Trophoblast cell (in vitro differentiated cells and primary cell): ENCODE measurements at regions not wholly inside any gene's neighbourhood (a gene's known extent, or its start where the extent isn't known, plus 50 kb on each side); places are given as distances from the start of the nearest gene placed in this dataset.
A peak's percentile ranks its signal among the peaks of the same experiment; 100 is the strongest.

Source experiments
- DNase-seq, 2 donors: peaks; one replicate each; pipeline ENCODE4 v3.0.0-alpha.2; 2016
- H2AFZ ChIP-seq: 2 replicates; pipeline ENCODE4 v1.6.1; 2013; ENCODE audit warnings: low read length, moderate library complexity, mild to moderate bottlenecking; ENCODE audit not compliant: insufficient read depth, poor library complexity
- H2AK5ac ChIP-seq: 2 replicates; pipeline ENCODE4 v1.6.1; 2013; ENCODE audit warnings: mild to moderate bottlenecking, low read length
- H2BK120ac ChIP-seq: 2 replicates; pipeline ENCODE4 v1.6.1; 2013; ENCODE audit warnings: low read length, mild to moderate bottlenecking, moderate library complexity; ENCODE audit not compliant: insufficient read depth, poor library complexity
- H2BK12ac ChIP-seq: 2 replicates; pipeline ENCODE4 v1.6.1; 2013; ENCODE audit warnings: mild to moderate bottlenecking, low read length, moderate library complexity
- H2BK5ac ChIP-seq: 2 replicates; pipeline ENCODE4 v1.6.1; 2013; ENCODE audit warnings: low read length, low read depth, moderate library complexity, mild to moderate bottlenecking; ENCODE audit not compliant: poor library complexity
- H3K14ac ChIP-seq: 2 replicates; pipeline ENCODE4 v1.6.1; 2013; ENCODE audit warnings: mild to moderate bottlenecking, low read length
- H3K18ac ChIP-seq: 2 replicates; pipeline ENCODE4 v1.6.1; 2013; ENCODE audit warnings: mild to moderate bottlenecking, low read length
- H3K23ac ChIP-seq: 2 replicates; pipeline ENCODE4 v1.6.1; 2013; ENCODE audit warnings: low read length
- H3K27ac ChIP-seq: 2 replicates; pipeline ENCODE4 v1.5.1; 2013; ENCODE audit warnings: low read depth, mild to moderate bottlenecking, inconsistent platforms, low read length, moderate library complexity
- H3K27me3 ChIP-seq: 2 replicates; pipeline ENCODE4 v1.6.1; 2013; ENCODE audit warnings: inconsistent platforms, mild to moderate bottlenecking, low read length, moderate library complexity; ENCODE audit not compliant: insufficient read depth
- H3K36me3 ChIP-seq, 2 experiments: 1 replicate in 1 of 2; 2 replicates in 1 of 2; pipeline ENCODE4 v1.6.1; 2013; ENCODE audit warnings: low read length in 2 of 2, mild to moderate bottlenecking in 2 of 2, moderate library complexity in 1 of 2; ENCODE audit not compliant: insufficient read depth in 2 of 2, control insufficient read depth in 1 of 2
- H3K4ac ChIP-seq: 2 replicates; pipeline ENCODE4 v1.6.1; 2013; ENCODE audit warnings: low read depth, mild to moderate bottlenecking, low read length, moderate library complexity
- H3K4me1 ChIP-seq, 2 experiments: 1 replicate in 1 of 2; 2 replicates in 1 of 2; pipeline ENCODE4 v1.6.1; 2013; ENCODE audit warnings: low read length in 2 of 2, mild to moderate bottlenecking in 2 of 2, moderate library complexity in 1 of 2; ENCODE audit not compliant: insufficient read depth in 2 of 2, control insufficient read depth in 1 of 2
- H3K4me2 ChIP-seq: 2 replicates; pipeline ENCODE4 v1.6.1; 2013; ENCODE audit warnings: inconsistent platforms, mild to moderate bottlenecking, low read length, moderate library complexity
- H3K4me3 ChIP-seq: 2 replicates; pipeline ENCODE4 v1.5.1; 2013; ENCODE audit warnings: mild to moderate bottlenecking, low read depth, low read length, inconsistent platforms
- H3K79me1 ChIP-seq: one replicate; pipeline ENCODE4 v1.6.1; 2013; ENCODE audit warnings: low read length
- H3K79me2 ChIP-seq: 2 replicates; pipeline ENCODE4 v1.6.1; 2013; ENCODE audit warnings: low read length, mild to moderate bottlenecking; ENCODE audit not compliant: control insufficient read depth, insufficient read depth, poor library complexity
- H3K9ac ChIP-seq: 2 replicates; pipeline ENCODE4 v1.6.1; 2013; ENCODE audit warnings: mild to moderate bottlenecking, low read length
- H3K9me3 ChIP-seq: 2 replicates; pipeline ENCODE4 v1.6.1; 2013; ENCODE audit warnings: low read depth, mild to moderate bottlenecking, control low read depth, inconsistent platforms, low read length; ENCODE audit not compliant: insufficient read depth
- H4K12ac ChIP-seq: 2 replicates; pipeline ENCODE4 v1.6.1; 2013; ENCODE audit warnings: low read depth, mild to moderate bottlenecking, low read length, moderate library complexity
- H4K8ac ChIP-seq: 2 replicates; pipeline ENCODE4 v1.6.1; 2013; ENCODE audit warnings: low read depth, mild to moderate bottlenecking, low read length, moderate library complexity
- H4K91ac ChIP-seq: one replicate; pipeline ENCODE4 v1.6.1; 2013; ENCODE audit warnings: low read depth, mild to moderate bottlenecking, low read length, moderate library complexity
- WGBS: extraction: QIAGEN DNeasy Blood & Tissue Kit; methylation state at CpG from one replicate; pipeline ENCODE4 v1.1.7; 2013; ENCODE audit warnings: missing lambda C conversion rate; ENCODE audit not compliant: insufficient read length, insufficient coverage; ENCODE audit errors: extremely low coverage; 5-methylcytosine and 5-hydroxymethylcytosine counted together

- Histone ChIP-seq H3K18ac (peak overlapping the region; percentile 87), H2BK5ac (peak overlapping the region; percentile 98), H3K4me3 (no peak overlapping the region), H4K91ac (peak overlapping the region; percentile 90), H3K79me1 (peaks cover 14% of the 10 kb centered on the region), H3K9ac (no peak overlapping the region), H3K36me3 (no peaks in the 10 kb centered on the region), H3K14ac (peak overlapping the region; percentile 86), H3K79me2 (peaks cover 1% of the 10 kb centered on the region), H2AFZ (no peak overlapping the region), H3K4me1 (peaks cover 7% of the 10 kb centered on the region in 2 experiments), H3K27me3 (no peaks in the 10 kb centered on the region), H3K4me2 (peak overlapping the region; percentile 11), H3K9me3 (peaks cover 3% of the 10 kb centered on the region), H2AK5ac (peak overlapping the region; percentile 81), H2BK120ac (peak overlapping the region; percentile 99), H2BK12ac (peak overlapping the region; percentile 68), H4K12ac (no peak overlapping the region), H3K23ac (no peak overlapping the region), H3K4ac (peak overlapping the region; percentile 85), H4K8ac (peak overlapping the region; percentile 79), H3K27ac (peak overlapping the region; percentile 97)
- no peak for DNase-seq
- no CpG with 5 or more reads among the region's 5 CpGs for WGBS
Observed at GRCh38 chr12:126719912-126720705, 1546.9 kb upstream of the TMEM132C start.

DNA sequence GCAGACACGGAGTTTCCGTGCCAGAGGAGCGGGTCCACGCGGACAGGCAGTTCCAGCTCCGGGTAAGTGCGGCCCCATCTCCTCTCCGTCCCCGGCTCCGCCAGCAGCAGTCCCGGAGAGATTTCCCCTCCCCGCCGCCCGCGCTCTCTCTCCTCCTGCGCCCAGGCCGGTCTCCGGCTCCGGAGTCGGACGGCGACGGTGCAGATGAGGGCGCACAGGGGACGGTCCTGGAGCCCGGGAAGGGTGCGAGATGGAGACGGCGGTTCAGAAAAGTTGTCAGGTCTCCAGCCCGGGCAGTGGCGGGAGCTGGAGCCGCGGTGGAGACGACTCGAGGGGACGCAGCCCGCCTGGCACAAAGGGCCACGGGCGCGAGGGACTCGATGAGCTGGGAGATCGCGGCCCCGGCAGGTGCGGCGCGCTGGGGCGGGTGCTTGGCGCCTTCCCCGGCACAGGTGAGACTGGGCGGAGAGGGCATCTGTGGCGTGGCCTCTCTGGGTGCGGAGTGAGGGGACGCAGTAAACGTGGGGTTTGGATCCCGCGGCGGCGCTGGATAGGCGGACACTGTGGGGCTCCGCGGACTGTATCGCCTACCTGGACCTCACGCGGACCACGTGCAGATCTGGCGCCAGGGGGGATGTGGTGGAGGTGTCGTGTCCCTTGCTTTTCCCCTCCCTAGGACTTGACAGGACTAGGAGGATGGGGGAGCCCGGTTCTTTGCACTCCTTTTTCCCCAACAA lies 1540.3 kb upstream of the TMEM132C start:
- no CpG with 5 or more reads among the region's 69 CpGs for WGBS
- Histone ChIP-seq H2AFZ (peak overlapping the region; percentile 35), H2AK5ac (no peak overlapping the region), H4K8ac (no peak overlapping the region), H2BK12ac (peak overlapping the region; percentile 73), H3K4me2 (peak overlapping the region; percentile 58), H3K18ac (peak overlapping the region; percentile 55), H3K9ac (no peak overlapping the region), H2BK120ac (peak overlapping the region; percentile 31), H3K23ac (no peak overlapping the region), H3K9me3 (peaks cover 6% of the 10 kb centered on the region), H3K4ac (no peak overlapping the region), H4K12ac (no peak overlapping the region), H3K36me3 (no peaks in the 10 kb centered on the region), H3K4me1 (peaks cover 6 to 11% of the 10 kb centered on the region in 2 experiments), H4K91ac (no peak overlapping the region), H2BK5ac (no peak overlapping the region), H3K14ac (no peak overlapping the region), H3K27me3 (peaks cover 26% of the 10 kb centered on the region), H3K4me3 (no peak overlapping the region), H3K79me2 (no peaks in the 10 kb centered on the region), H3K27ac (no peak overlapping the region), H3K79me1 (peaks cover 5% of the 10 kb centered on the region)
- DNase-seq, result no peak

DNA sequence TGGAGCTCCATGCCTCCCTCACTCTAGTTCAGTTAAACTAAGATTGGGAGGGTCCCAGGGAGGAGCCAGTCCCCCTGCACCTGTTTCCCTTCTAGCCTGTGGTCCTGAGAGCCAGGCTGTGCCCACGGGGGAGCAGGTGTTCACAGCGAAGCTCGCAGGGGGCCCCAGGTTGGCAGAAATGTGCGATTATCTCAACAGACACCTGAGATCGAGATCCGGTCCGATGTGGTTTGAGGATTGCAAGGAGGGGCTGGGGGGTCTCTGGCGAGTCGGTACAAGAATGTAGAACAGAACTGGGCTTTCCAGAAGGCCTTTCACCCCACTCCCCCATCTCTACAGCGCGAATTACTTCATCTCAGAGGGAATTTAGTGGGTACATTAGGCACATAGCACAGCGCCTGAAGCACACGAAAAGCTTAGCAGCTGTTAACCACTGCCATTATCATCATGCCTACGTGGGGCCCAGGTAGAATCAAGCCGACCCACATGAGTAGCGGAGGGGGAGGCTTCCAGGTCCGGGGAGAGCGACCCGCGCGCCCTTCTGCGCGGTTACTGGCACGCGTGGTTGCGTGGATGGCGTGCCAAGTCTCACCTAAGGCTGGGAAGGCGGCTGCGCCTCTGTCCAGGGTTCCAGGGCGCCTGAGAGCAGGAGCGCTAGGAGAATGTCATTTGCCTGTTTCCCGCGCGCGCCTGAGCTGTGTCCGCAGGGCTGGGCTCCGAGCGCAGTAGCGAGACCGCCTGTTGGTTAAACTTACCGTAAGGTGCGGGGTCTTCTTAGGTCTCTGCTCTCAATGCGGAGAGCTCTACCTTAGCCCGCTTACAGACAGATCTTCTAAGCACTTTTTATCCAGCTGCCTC lies 1539.5 kb upstream of the TMEM132C start:
- H3K23ac ChIP-seq, result no peak overlapping the region
- H3K27me3 ChIP-seq, result peaks cover 26% of the 10 kb centered on the region
- no peak overlapping the region for H2AK5ac ChIP-seq
- peaks cover 5 to 11% of the 10 kb centered on the region in 2 experiments for H3K4me1 ChIP-seq
- H3K14ac ChIP-seq, result no peak overlapping the region
- no peak overlapping the region for H3K4me3 ChIP-seq
- H3K18ac ChIP-seq, result no peak overlapping the region
- H3K79me1 ChIP-seq, result peaks cover 2% of the 10 kb centered on the region
- no peak overlapping the region for H2AFZ ChIP-seq
- WGBS, result no CpG with 5 or more reads among the region's 44 CpGs
- no peak overlapping the region for H4K8ac ChIP-seq
- no peak overlapping the region for H3K27ac ChIP-seq
- H3K9me3 ChIP-seq, result peaks cover 6% of the 10 kb centered on the region
- H4K12ac ChIP-seq, result no peak overlapping the region
- H3K9ac ChIP-seq, result no peak overlapping the region
- no peaks in the 10 kb centered on the region for H3K79me2 ChIP-seq
- peak overlapping the region; percentile 58 for H3K4me2 ChIP-seq
- no peak overlapping the region for H3K4ac ChIP-seq
- no peak overlapping the region for H2BK5ac ChIP-seq
- no peak for DNase-seq
- peak overlapping the region; percentile 1 for H4K91ac ChIP-seq
- peak overlapping the region; percentile 66 for H2BK12ac ChIP-seq
- H2BK120ac ChIP-seq, result no peak overlapping the region
- H3K36me3 ChIP-seq, result no peaks in the 10 kb centered on the region

- no peaks in the 10 kb centered on the region for H3K4me1 ChIP-seq
- H3K27me3 ChIP-seq, result no peaks in the 10 kb centered on the region
- H2BK12ac ChIP-seq, result no peak overlapping the region
- H3K4ac ChIP-seq, result no peak overlapping the region
- H4K91ac ChIP-seq, result no peak overlapping the region
- no peak overlapping the region for H2BK120ac ChIP-seq
- no peaks in the 10 kb centered on the region for H3K9me3 ChIP-seq
- H2AFZ ChIP-seq, result no peak overlapping the region
- no peak overlapping the region for H2AK5ac ChIP-seq
- no peak overlapping the region for H4K8ac ChIP-seq
- H3K4me3 ChIP-seq, result no peak overlapping the region
- no peaks in the 10 kb centered on the region for H3K79me2 ChIP-seq
- H3K27ac ChIP-seq, result no peak overlapping the region
- H3K79me1 ChIP-seq, result no peaks in the 10 kb centered on the region
- no peak overlapping the region for H2BK5ac ChIP-seq
- H3K4me2 ChIP-seq, result no peak overlapping the region
- no peak overlapping the region for H3K9ac ChIP-seq
- H3K23ac ChIP-seq, result no peak overlapping the region
- H3K36me3 ChIP-seq, result no peaks in the 10 kb centered on the region
- no peak for DNase-seq
- H4K12ac ChIP-seq, result no peak overlapping the region
- WGBS, result no CpG with 5 or more reads among the region's 5 CpGs
- H3K14ac ChIP-seq, result no peak overlapping the region
- no peak overlapping the region for H3K18ac ChIP-seq
Observed at GRCh38 chr12:126734296-126734695, 1532.7 kb upstream of the TMEM132C start.
